Neuronal stem cell (in vitro differentiated cells): ENCODE measurements at regions not wholly inside any gene's neighbourhood (a gene's known extent, or its start where the extent isn't known, plus 50 kb on each side); places are given as distances from the start of the nearest gene placed in this dataset.

Experiments used
- DNase-seq: peaks from one replicate; pipeline ENCODE4 v3.0.0-alpha.2; 2013; ENCODE audit warnings: low spot score
- H2AFZ ChIP-seq: one replicate; pipeline ENCODE4 v1.6.1; 2013; ENCODE audit warnings: mild to moderate bottlenecking, low read length, inconsistent platforms
- H2AK5ac ChIP-seq: 2 replicates; pipeline ENCODE4 v1.6.1; 2013; ENCODE audit warnings: low read depth, mild to moderate bottlenecking, inconsistent platforms, low read length, moderate library complexity, mixed read lengths
- H2BK120ac ChIP-seq: 2 replicates; pipeline ENCODE4 v1.6.1; 2013; ENCODE audit warnings: low read depth, mild to moderate bottlenecking, inconsistent platforms, low read length, moderate library complexity, mixed read lengths
- H2BK12ac ChIP-seq: one replicate; pipeline ENCODE4 v1.6.1; 2013; ENCODE audit warnings: low read length, inconsistent platforms
- H2BK15ac ChIP-seq: 2 replicates; pipeline ENCODE4 v1.6.1; 2013; ENCODE audit warnings: mild to moderate bottlenecking, low read length, inconsistent platforms, mixed read lengths
- H2BK5ac ChIP-seq: one replicate; pipeline ENCODE4 v1.6.1; 2013; ENCODE audit warnings: inconsistent platforms, mild to moderate bottlenecking, low read length, moderate library complexity
- H3K14ac ChIP-seq: one replicate; pipeline ENCODE4 v1.6.1; 2013; ENCODE audit warnings: low read length, inconsistent platforms
- H3K18ac ChIP-seq: 2 replicates; pipeline ENCODE4 v1.6.1; 2013; ENCODE audit warnings: low read length, inconsistent platforms
- H3K23ac ChIP-seq: 2 replicates; pipeline ENCODE4 v1.6.1; 2013; ENCODE audit warnings: low read depth, mild to moderate bottlenecking, mixed read lengths, low read length, inconsistent platforms; ENCODE audit not compliant: poor library complexity
- H3K27ac ChIP-seq: replicated peaks from 3 replicates; pipeline ENCODE4 v1.5.1; 2013; ENCODE audit warnings: low read length, inconsistent platforms
- H3K27me3 ChIP-seq, 3 experiments: 2 replicates each; pipeline ENCODE4 v1.6.1; 2013; ENCODE audit warnings: low read length in 3 of 3, mild to moderate bottlenecking in 2 of 3, inconsistent platforms in 1 of 3, low read depth in 1 of 3, mixed read lengths in 1 of 3, moderate library complexity in 1 of 3; ENCODE audit not compliant: control insufficient read depth in 3 of 3, insufficient read depth in 3 of 3
- H3K36me3 ChIP-seq, 2 donors: replicated peaks in 1 of 2; 2 replicates each; pipeline ENCODE4 v1.6.1; 2013; ENCODE audit warnings: low read length in 2 of 2; ENCODE audit not compliant: control insufficient read depth in 2 of 2, insufficient read depth in 2 of 2
- H3K4ac ChIP-seq: 2 replicates; pipeline ENCODE4 v1.6.1; 2013; ENCODE audit warnings: inconsistent platforms, mild to moderate bottlenecking, low read length, moderate library complexity
- H3K4me1 ChIP-seq, 2 donors: 1 replicate in 1 of 2; 2 replicates in 1 of 2; pipeline ENCODE4 v1.6.1; 2013; ENCODE audit warnings: low read length in 2 of 2, low read depth in 1 of 2; ENCODE audit not compliant: control insufficient read depth in 2 of 2, insufficient read depth in 1 of 2
- H3K4me2 ChIP-seq: one replicate; pipeline ENCODE4 v1.6.1; 2013; ENCODE audit warnings: mild to moderate bottlenecking, low read length, inconsistent platforms; ENCODE audit not compliant: insufficient read depth, poor library complexity, severe bottlenecking
- H3K4me3 ChIP-seq, 2 donors: 2 replicates each; pipeline ENCODE4 v1.5.1; 2013; ENCODE audit warnings: low read length in 2 of 2, mild to moderate bottlenecking in 2 of 2, inconsistent platforms in 1 of 2, moderate library complexity in 1 of 2
- H3K79me1 ChIP-seq: one replicate; pipeline ENCODE4 v1.6.1; 2013; ENCODE audit warnings: low read depth, mild to moderate bottlenecking, inconsistent platforms, low read length, moderate library complexity
- H3K9ac ChIP-seq: one replicate; pipeline ENCODE4 v1.6.1; 2013; ENCODE audit warnings: mild to moderate bottlenecking, low read depth, low read length, inconsistent platforms; ENCODE audit not compliant: poor library complexity
- H3K9me3 ChIP-seq, 2 donors: replicated peaks in 1 of 2; 2 replicates each; pipeline versions ENCODE3 to v1.6.1; 2013; ENCODE audit warnings: low read length in 2 of 2, mild to moderate bottlenecking in 2 of 2, inconsistent platforms in 1 of 2, low read depth in 1 of 2, mixed read lengths in 1 of 2, moderate library complexity in 1 of 2; ENCODE audit not compliant: control insufficient read depth in 2 of 2, insufficient read depth in 1 of 2
- H4K8ac ChIP-seq: one replicate; pipeline ENCODE4 v1.6.1; 2013; ENCODE audit warnings: low read depth, mild to moderate bottlenecking, inconsistent platforms, low read length, moderate library complexity
- H4K91ac ChIP-seq: one replicate; pipeline ENCODE4 v1.6.1; 2013; ENCODE audit warnings: low read length, low read depth, mild to moderate bottlenecking, inconsistent platforms; ENCODE audit not compliant: poor library complexity
- WGBS, 2 donors: extraction: QIAGEN DNeasy Blood & Tissue Kit; methylation state at CpG; one replicate each; pipeline ENCODE4 v1.1.7; 2013; ENCODE audit warnings: missing lambda C conversion rate in 2 of 2, mixed read lengths in 1 of 2; ENCODE audit not compliant: insufficient read length in 2 of 2, insufficient replicate concordance in 1 of 2; ENCODE audit errors: extremely low coverage in 2 of 2; 5-methylcytosine and 5-hydroxymethylcytosine counted together

GRCh38 chrX:112577146-112577545, 102.6 kb downstream of the LHFPL1 start:
- Histone ChIP-seq H4K91ac (no peak overlapping the region), H2BK120ac (no peak overlapping the region), H3K4ac (no peak overlapping the region), H3K4me2 (no peak overlapping the region), H3K4me3 (no peak overlapping the region), H3K9me3 (peaks cover 0 to 3% of the 10 kb centered on the region in 2 donors), H3K79me1 (no peaks in the 10 kb centered on the region), H3K9ac (no peak overlapping the region), H3K27me3 (peaks cover 0 to 2% (median 0%) of the 10 kb centered on the region in 3 experiments), H3K27ac (no peak overlapping the region), H2AFZ (no peak overlapping the region), H2AK5ac (no peak overlapping the region), H2BK15ac (no peak overlapping the region), H2BK5ac (no peak overlapping the region), H2BK12ac (no peak overlapping the region), H3K36me3 (no peaks in the 10 kb centered on the region), H4K8ac (no peak overlapping the region), H3K4me1 (no peaks in the 10 kb centered on the region), H3K18ac (no peak overlapping the region), H3K14ac (no peak overlapping the region), H3K23ac (no peak overlapping the region)
- no CpG with 5 or more reads among the region's 2 CpGs for WGBS, 2 donors
- DNase-seq: no peak

GRCh38 chrX:112571388-112571787, 108.3 kb downstream of the LHFPL1 start:
- no peak overlapping the region for H2AK5ac ChIP-seq
- H2BK12ac ChIP-seq: no peak overlapping the region
- no peak overlapping the region for H3K23ac ChIP-seq
- H3K4me3 ChIP-seq: no peak overlapping the region
- H3K9me3 ChIP-seq: no peaks in the 10 kb centered on the region
- no peak overlapping the region for H3K14ac ChIP-seq
- no peak overlapping the region for H4K91ac ChIP-seq
- no peak overlapping the region for H3K4ac ChIP-seq
- H4K8ac ChIP-seq: no peak overlapping the region
- H2BK15ac ChIP-seq: no peak overlapping the region
- no peak for DNase-seq
- H3K4me2 ChIP-seq: no peak overlapping the region
- no peak overlapping the region for H2BK120ac ChIP-seq
- H3K79me1 ChIP-seq: no peaks in the 10 kb centered on the region
- H2AFZ ChIP-seq: no peak overlapping the region
- no peaks in the 10 kb centered on the region for H3K36me3 ChIP-seq
- H3K27ac ChIP-seq: no peak overlapping the region
- H3K27me3 ChIP-seq: peaks cover 0 to 3% (median 0%) of the 10 kb centered on the region in 3 experiments
- no peak overlapping the region for H3K18ac ChIP-seq
- WGBS, 2 donors: no CpG with 5 or more reads among the region's 1 CpG
- H3K9ac ChIP-seq: no peak overlapping the region
- H2BK5ac ChIP-seq: no peak overlapping the region
- H3K4me1 ChIP-seq: no peaks in the 10 kb centered on the region

- H3K18ac ChIP-seq: no peak overlapping the region
- H2BK5ac ChIP-seq: no peak overlapping the region
- no peak overlapping the region for H3K23ac ChIP-seq
- no peak overlapping the region for H2BK120ac ChIP-seq
- no peak overlapping the region for H4K91ac ChIP-seq
- no peaks in the 10 kb centered on the region for H3K79me1 ChIP-seq
- H2AK5ac ChIP-seq: no peak overlapping the region
- H2BK15ac ChIP-seq: no peak overlapping the region
- no peaks in the 10 kb centered on the region for H3K36me3 ChIP-seq
- no peak overlapping the region for H2BK12ac ChIP-seq
- H3K4me3 ChIP-seq: no peak overlapping the region
- H3K14ac ChIP-seq: no peak overlapping the region
- no peak overlapping the region for H3K27ac ChIP-seq
- no peaks in the 10 kb centered on the region for H3K4me1 ChIP-seq
- H3K9ac ChIP-seq: no peak overlapping the region
- no peaks in the 10 kb centered on the region for H3K9me3 ChIP-seq
- no peak overlapping the region for H2AFZ ChIP-seq
- no peak overlapping the region for H4K8ac ChIP-seq
- no peak overlapping the region for H3K4me2 ChIP-seq
- no peaks in the 10 kb centered on the region for H3K27me3 ChIP-seq
- no peak for DNase-seq
- no peak overlapping the region for H3K4ac ChIP-seq
- no CpG with 5 or more reads among the region's 3 CpGs for WGBS, 2 donors
Observed at GRCh38 chrX:112555831-112556230, 123.9 kb downstream of the LHFPL1 start.

GRCh38 chrX:112545051-112545450, 134.7 kb downstream of the LHFPL1 start:
- Histone ChIP-seq H3K27ac (no peak overlapping the region), H2BK5ac (no peak overlapping the region), H3K4ac (no peak overlapping the region), H3K4me1 (no peaks in the 10 kb centered on the region), H3K27me3 (no peaks in the 10 kb centered on the region), H4K8ac (no peak overlapping the region), H3K18ac (no peak overlapping the region), H3K23ac (no peak overlapping the region), H3K4me3 (no peak overlapping the region), H2BK120ac (no peak overlapping the region), H3K14ac (no peak overlapping the region), H3K36me3 (no peaks in the 10 kb centered on the region), H2BK15ac (no peak overlapping the region), H4K91ac (no peak overlapping the region), H2AK5ac (no peak overlapping the region), H3K4me2 (no peak overlapping the region), H3K9me3 (no peaks in the 10 kb centered on the region), H3K79me1 (no peaks in the 10 kb centered on the region), H2BK12ac (no peak overlapping the region), H2AFZ (no peak overlapping the region), H3K9ac (no peak overlapping the region)
- WGBS, 2 donors: no CpG with 5 or more reads among the region's 4 CpGs
- DNase-seq: no peak
